Tongue (tissue), 1 donor: ENCODE measurements at regions not wholly inside any gene's neighbourhood (a gene's known extent, or its start where the extent isn't known, plus 50 kb on each side); places are given as distances from the start of the nearest gene placed in this dataset.
"Not testable (repeated sequence)": the region's sequence is repeated elsewhere in the genome, so short reads cannot be mapped to it uniquely, and the experiment has no call there.

ENCODE experiments used
- DNase-seq: peaks from one replicate; pipeline ENCODE4 v3.0.0-alpha.2; 2015

DNA sequence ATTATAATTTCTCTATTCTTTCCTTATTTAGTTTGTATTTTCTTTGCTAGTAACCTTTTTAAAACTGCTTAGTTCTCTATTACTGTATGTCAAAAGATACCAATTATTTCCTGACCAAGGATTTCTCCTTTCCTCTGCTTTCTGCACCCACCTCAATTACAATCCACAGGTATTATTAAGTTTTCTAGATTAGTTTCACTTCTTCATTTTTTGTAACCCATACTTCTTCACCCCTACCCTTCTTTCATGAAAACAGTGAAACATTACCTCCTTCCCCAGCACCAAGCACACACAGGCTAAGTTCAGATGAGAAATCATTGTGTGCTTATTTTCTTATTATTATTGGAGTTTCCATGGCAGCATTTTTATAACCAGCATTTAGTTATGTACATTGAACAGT, 318.5 kb upstream of the MDGA2 start:
- DNase-seq: no peak

DNA sequence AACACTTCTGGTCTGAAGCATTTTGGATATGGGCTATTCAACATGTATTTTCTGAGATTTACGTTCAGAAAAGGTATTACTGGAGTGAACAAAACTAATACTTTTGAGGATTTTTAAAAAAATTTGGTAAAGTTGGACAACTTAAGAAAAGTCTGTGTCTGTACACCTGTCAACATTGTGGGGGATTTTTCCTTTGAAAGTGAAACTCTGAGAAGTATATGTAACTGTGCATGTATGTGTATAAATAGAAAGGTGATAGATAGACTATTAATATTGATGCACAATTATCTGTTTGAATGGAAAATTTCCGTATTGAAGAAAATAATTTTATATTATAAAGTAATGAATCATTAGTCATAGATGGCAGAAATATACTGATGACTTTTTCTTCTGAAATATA, 312.8 kb upstream of the MDGA2 start:
- no peak for DNase-seq

GRCh38 chr14:47978871-47979270, 303.5 kb upstream of the MDGA2 start:
- DNase-seq: no peak

GRCh38 chr14:47976139-47976538, 300.7 kb upstream of the MDGA2 start:
- DNase-seq: no peak

- DNase-seq: no peak
Observed at GRCh38 chr14:47966076-47966810, 290.8 kb upstream of the MDGA2 start.

DNA sequence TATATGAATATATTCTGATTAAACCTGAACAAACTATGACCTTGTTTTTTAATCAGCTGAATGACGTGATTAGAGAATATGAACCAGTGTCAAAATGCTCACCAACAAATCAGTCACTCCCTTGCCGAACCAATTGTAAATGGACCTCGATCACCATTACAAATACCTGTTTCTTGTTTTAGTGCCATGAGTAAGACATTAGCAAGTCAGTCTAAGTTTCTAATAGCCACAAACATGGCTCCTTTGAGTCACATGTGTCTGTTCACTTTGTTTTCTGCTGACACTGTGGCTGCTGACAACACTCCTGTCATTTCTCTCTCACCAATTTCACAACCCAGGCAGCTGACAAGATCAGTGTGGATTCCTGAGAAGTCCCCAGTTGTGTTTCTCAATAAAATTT, 286.2 kb upstream of the MDGA2 start:
- no peak for DNase-seq

GRCh38 chr14:47959740-47960139, 284.3 kb upstream of the MDGA2 start:
- no peak for DNase-seq

- no peak for DNase-seq
Observed at GRCh38 chr14:47949006-47949405, 273.6 kb upstream of the MDGA2 start.

DNA sequence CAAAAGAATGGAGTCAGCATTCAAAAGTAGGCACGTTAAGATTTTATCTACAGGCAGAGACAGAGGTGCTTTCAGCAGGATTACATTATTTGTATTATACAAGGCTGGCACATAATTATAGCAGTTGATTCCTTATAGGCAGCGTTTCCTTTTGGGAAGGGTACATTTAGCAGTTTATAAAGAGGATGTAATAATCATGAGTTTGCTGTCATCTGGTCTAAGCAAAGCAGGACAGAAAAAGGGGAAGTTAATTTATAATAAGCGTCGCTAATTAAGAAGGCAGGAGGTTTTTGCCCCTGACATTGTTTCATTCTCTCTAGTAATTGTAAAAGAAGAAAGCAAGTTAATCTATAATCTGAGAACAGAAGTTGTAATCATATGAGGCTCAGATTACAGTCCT, 259.9 kb upstream of the MDGA2 start:
- no peak for DNase-seq

DNA sequence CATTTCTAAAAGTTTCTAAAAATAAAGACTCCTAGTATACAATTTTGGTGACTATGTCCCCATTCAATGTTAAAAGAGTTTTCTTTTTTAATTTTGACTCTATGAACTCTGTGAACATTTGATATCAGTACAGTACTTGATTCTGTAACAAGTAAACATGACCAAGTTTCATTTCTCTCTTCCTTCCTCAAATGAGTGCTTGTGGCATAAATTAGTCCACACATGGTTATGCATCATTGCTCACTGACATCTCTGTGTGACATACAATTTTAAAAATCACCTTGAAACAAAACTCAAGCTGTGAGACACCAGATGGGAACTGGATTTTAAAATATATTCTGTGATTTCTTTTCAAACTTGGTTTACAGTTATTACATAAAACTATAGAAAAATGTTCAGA, 253.9 kb upstream of the MDGA2 start:
- DNase-seq: no peak

- no peak for DNase-seq
Observed at GRCh38 chr14:47921133-47921532, 245.7 kb upstream of the MDGA2 start.

GRCh38 chr14:47919997-47920396, 244.6 kb upstream of the MDGA2 start:
- no peak for DNase-seq

DNA sequence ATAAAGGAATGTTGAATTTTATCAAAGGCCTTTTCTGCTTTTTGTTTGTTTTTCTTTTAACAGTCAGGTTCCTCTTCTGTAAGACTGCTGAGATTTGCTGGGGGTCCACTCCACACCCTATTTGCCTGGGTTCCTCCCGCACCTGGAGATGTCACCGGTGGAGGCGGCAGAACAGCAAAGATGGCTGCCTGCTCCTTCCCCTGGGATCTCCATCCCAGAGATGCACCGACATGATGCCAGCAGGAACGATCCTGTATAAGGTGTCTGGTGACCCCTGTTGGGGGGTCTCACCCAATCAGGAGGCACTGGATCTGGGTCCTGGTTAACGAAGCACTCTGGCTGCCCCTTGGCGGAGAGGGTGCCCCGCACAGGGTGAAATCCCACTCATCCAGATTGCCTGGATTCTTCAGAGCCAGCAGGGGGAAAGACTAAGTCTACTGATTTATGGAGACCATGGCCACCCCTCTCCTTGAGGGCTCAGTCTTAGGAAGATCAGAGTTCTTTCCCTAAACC, 244.0 kb upstream of the MDGA2 start:
- no peak for DNase-seq

- peak; percentile 66 for DNase-seq
Observed at GRCh38 chr14:47917344-47917954, 242.0 kb upstream of the MDGA2 start.

DNA sequence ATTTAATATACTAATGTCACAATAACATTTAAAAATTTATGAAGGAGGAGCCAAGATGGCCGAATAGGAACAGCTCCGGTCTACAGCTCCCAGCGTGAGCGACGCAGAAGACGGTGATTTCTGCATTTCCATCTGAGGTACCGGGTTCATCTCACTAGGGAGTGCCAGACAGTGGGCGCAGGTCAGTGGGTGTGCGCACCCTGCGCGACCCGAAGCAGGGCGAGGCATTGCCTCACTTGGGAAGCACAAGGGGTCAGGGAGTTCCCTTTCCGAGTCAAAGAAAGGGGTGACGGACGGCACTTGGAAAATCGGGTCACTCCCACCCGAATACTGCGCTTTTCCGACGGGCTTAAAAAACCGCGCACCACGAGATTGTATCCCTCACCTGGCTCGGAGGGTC, 225.7 kb upstream of the MDGA2 start:
- DNase-seq: not testable (repeated sequence)

GRCh38 chr14:47899685-47900084, 224.3 kb upstream of the MDGA2 start:
- no peak for DNase-seq

GRCh38 chr14:47874350-47874749, 198.9 kb upstream of the MDGA2 start:
- no peak for DNase-seq

DNA sequence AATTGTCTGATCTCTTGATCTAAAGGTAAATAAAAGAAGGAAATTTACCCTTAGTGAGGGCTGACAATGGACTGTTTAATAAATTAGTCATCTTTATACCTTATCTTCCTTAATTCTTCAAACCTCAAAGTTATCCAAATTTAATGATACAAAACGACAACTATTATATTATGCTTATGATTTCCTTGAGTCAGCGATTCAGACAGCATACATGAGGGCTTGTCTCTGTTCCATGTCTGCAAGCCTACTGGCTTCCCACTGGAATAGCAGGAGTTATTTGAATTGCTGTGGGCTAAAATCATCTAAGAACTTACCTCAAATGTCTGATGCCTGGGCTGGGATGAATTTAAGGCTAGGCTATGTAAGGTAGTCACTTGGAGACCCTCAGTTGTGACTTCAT, 197.2 kb upstream of the MDGA2 start:
- DNase-seq: no peak

- no peak for DNase-seq
Observed at GRCh38 chr14:47863441-47863840, 188.0 kb upstream of the MDGA2 start.

GRCh38 chr14:47857646-47858045, 182.2 kb upstream of the MDGA2 start:
- no peak for DNase-seq

DNA sequence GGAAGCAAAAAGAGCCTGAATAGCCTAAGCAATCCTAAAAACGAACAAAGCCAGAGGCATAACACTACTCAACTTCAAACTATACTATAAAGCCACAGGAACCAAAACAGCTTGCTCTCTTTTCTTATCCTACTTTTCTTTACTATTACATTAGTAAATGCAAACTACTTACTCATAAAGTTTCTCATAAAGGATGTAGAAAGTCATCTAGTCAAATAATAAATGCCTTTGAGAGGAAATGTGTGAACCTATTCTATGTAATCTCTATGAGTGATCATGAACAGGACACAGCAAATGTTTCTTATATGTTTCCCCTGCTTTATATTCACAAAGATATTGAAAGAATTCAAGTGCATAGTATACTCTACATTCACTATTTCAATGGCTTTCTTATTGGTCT, 176.9 kb upstream of the MDGA2 start:
- DNase-seq: no peak

DNA sequence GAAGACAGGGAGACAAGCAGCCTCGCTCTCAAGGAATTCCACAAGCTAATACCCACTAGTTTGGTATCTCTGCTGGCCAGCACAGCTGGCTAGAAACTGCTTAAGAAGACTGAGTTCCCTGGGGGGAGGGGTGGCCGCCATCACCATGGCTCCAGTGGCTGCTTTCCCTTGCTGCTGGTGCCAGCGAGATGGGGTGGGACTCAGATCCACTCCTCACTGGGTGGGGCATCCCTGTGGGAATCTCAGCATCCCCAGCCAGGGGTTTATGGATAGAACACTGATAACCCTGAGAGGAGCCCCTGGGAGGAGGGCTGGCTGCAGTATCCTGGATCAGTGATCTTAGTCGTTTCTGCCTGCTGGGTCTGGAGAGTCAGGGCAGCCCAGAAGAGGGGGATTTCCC, 170.6 kb upstream of the MDGA2 start:
- DNase-seq: no peak

DNA sequence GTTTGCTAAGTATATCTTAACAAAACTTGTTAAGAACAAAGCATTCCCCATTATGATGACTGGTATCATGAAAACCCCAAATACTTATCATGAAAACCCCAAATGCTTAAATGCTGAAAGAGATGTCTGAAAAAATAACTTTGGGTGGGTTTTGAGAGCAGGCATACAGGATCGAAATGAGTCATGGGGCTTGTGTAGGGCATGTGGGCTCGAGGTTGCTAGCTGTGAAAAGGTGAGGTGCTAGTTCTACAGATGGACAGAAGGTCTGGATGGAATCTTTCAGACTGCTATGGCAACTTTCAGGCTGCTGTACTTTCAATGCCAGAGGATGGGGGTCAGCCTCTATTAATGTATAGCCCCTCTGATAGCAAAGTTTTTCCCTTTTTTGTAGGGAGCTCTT, 167.8 kb upstream of the MDGA2 start:
- no peak for DNase-seq

DNA sequence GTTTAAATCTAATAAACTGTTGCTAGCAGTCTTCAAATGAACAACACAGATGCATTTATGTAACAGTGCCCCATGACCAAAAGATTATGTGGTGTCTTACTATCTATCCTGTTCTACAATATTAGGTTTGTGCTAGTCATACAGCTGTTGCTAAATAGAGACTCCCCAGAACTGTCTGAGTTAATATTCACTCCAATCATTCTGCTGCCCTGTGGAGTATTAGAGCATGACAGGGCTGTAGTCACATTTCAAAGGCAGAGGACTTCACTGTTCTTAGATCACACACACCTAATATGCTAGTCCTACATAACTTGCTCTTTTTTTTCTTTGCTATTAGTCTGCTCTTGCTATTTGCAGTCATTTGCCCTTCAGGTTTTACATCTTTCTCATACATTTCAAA, 157.6 kb upstream of the MDGA2 start:
- DNase-seq: peak; percentile 9
